ENCODE measurements at regions not wholly inside any gene's neighbourhood (a gene's known extent, or its start where the extent isn't known, plus 50 kb on each side); places are given as distances from the start of the nearest gene placed in this dataset.

DNA sequence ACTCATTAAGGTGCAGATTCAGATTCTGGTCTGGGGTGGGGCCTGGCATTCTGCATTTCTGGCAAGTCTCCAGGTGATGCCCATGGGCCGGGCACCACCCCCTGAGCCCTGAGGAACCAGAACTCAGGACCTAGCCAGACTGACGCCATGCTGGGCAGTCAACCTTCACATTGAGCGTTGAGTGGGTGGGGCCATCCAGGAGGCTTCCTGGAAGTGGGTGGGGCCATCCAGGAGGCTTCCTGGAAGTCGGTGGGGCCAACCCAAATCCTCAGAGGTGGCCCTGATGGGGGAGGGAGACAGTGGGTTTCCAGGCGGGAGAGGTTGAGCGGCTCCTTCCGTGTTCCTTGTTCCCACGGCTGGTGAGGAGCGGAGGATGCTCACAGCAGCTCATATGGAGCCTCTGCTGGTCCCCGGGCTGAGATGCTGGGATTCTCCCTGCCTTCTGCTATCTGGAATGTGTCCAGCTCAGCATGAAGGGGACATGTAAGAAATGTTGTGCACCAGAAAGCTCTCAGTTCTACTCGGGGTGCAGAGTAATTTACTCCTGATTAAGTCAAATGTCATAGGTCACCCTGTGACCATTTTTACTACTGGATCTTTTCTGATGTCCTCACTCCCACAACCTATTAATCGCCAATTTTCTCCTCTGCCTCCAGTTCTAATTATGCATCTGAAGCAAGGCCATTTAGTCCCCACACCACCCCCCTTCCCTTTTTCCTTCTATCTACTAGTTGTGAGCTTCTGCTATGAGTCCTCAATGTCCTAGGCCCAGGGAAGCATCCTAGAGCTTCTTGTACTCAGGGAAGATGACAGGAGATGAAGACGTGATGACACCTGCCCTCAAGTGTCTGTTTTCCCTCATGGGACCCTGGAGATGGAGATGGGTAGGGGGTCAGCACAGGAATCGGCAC lies 435.4 kb downstream of the PTPRU start:
- H3K4me3 ChIP-seq (ENCODE audit: low read length): no peak overlapping the region
- H3K36me3 ChIP-seq (ENCODE audit: insufficient read depth, low read length): no peaks in the 10 kb centered on the region
- H3F3A ChIP-seq (ENCODE audit: insufficient read depth, low read length, poor library complexity, severe bottlenecking): no peaks in the 10 kb centered on the region
- no peak overlapping the region for H3K27ac ChIP-seq (ENCODE audit: low read length)
- no peaks in the 10 kb centered on the region for H4K20me1 ChIP-seq (ENCODE audit: insufficient read depth)
- no peaks in the 10 kb centered on the region for H3K79me2 ChIP-seq (replicated peaks; ENCODE audit: insufficient read depth, low read length)
- no peaks in the 10 kb centered on the region for H3K9me3 ChIP-seq (ENCODE audit: low read length)
- H3K4me2 ChIP-seq (ENCODE audit: low read length): no peak overlapping the region
- H2AFZ ChIP-seq (ENCODE audit: low read depth, low read length): no peak overlapping the region
- TF ChIP-seq RAD21 (conservative IDR thresholded peaks at IDR 0.05): no peak
- no peak for TF ChIP-seq POLR2AphosphoS5 (IDR thresholded peaks at IDR 0.05)
- TF ChIP-seq, protein P1, sequence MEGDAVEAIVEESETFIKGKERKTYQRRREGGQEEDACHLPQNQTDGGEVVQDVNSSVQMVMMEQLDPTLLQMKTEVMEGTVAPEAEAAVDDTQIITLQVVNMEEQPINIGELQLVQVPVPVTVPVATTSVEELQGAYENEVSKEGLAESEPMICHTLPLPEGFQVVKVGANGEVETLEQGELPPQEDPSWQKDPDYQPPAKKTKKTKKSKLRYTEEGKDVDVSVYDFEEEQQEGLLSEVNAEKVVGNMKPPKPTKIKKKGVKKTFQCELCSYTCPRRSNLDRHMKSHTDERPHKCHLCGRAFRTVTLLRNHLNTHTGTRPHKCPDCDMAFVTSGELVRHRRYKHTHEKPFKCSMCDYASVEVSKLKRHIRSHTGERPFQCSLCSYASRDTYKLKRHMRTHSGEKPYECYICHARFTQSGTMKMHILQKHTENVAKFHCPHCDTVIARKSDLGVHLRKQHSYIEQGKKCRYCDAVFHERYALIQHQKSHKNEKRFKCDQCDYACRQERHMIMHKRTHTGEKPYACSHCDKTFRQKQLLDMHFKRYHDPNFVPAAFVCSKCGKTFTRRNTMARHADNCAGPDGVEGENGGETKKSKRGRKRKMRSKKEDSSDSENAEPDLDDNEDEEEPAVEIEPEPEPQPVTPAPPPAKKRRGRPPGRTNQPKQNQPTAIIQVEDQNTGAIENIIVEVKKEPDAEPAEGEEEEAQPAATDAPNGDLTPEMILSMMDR (IDR thresholded peaks at IDR 0.05; ENCODE audit: poor library complexity, severe bottlenecking): no peak
- TF ChIP-seq, protein P2, sequence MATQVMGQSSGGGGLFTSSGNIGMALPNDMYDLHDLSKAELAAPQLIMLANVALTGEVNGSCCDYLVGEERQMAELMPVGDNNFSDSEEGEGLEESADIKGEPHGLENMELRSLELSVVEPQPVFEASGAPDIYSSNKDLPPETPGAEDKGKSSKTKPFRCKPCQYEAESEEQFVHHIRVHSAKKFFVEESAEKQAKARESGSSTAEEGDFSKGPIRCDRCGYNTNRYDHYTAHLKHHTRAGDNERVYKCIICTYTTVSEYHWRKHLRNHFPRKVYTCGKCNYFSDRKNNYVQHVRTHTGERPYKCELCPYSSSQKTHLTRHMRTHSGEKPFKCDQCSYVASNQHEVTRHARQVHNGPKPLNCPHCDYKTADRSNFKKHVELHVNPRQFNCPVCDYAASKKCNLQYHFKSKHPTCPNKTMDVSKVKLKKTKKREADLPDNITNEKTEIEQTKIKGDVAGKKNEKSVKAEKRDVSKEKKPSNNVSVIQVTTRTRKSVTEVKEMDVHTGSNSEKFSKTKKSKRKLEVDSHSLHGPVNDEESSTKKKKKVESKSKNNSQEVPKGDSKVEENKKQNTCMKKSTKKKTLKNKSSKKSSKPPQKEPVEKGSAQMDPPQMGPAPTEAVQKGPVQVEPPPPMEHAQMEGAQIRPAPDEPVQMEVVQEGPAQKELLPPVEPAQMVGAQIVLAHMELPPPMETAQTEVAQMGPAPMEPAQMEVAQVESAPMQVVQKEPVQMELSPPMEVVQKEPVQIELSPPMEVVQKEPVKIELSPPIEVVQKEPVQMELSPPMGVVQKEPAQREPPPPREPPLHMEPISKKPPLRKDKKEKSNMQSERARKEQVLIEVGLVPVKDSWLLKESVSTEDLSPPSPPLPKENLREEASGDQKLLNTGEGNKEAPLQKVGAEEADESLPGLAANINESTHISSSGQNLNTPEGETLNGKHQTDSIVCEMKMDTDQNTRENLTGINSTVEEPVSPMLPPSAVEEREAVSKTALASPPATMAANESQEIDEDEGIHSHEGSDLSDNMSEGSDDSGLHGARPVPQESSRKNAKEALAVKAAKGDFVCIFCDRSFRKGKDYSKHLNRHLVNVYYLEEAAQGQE (IDR thresholded peaks at IDR 0.05; ENCODE audit: borderline replicate concordance): no peak
- no peak for TF ChIP-seq EZH2 (IDR thresholded peaks at IDR 0.05; ENCODE audit: borderline replicate concordance, insufficient read depth, low read length, poor library complexity, severe bottlenecking)
- TF ChIP-seq SMC3 (conservative IDR thresholded peaks at IDR 0.05; ENCODE audit: poor library complexity): no peak
- TF ChIP-seq EP300 (conservative IDR thresholded peaks at IDR 0.05; ENCODE audit: poor library complexity, severe bottlenecking): no peak
- TF ChIP-seq MXI1 (conservative IDR thresholded peaks at IDR 0.05; ENCODE audit: poor library complexity, severe bottlenecking): no peak
- TF ChIP-seq TAF1 (IDR thresholded peaks at IDR 0.05; ENCODE audit: low read depth): no peak
- H3K27me3 ChIP-seq (ENCODE audit: insufficient read depth, low read depth, low read length): no peaks in the 10 kb centered on the region
- no peak overlapping the region for H3K9ac ChIP-seq (ENCODE audit: low read length)
- H3K9me2 ChIP-seq (ENCODE audit: insufficient read depth, low read length): no peaks in the 10 kb centered on the region

DNA sequence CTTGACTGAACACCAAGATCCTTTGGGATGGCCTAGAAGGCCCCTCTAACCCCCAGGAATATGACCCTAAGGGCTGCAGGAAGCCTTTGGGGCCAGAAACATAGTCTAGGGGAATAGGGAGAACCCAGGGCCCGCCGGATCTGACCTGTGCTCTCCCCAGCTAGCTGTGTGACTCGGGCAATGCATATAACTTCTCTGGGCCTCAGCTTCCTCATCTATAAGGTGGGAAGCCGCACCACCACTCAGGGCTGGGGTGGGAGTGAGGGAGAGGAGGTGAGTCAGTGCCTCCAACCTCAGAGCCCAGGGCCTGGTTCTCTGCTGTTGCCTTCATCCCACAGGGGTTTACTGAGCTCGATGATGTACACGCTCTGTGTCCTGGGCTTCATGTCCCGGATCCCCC lies 434.4 kb downstream of the PTPRU start:
- H3F3A ChIP-seq (ENCODE audit: insufficient read depth, low read length, poor library complexity, severe bottlenecking): no peaks in the 10 kb centered on the region
- H3K79me2 ChIP-seq (replicated peaks; ENCODE audit: insufficient read depth, low read length): no peaks in the 10 kb centered on the region
- H3K27ac ChIP-seq (ENCODE audit: low read length): no peak overlapping the region
- no peaks in the 10 kb centered on the region for H3K9me3 ChIP-seq (ENCODE audit: low read length)
- no peak overlapping the region for H2AFZ ChIP-seq (ENCODE audit: low read depth, low read length)
- H3K36me3 ChIP-seq (ENCODE audit: insufficient read depth, low read length): no peaks in the 10 kb centered on the region
- no peaks in the 10 kb centered on the region for H4K20me1 ChIP-seq (ENCODE audit: insufficient read depth)
- no peak overlapping the region for H3K4me2 ChIP-seq (ENCODE audit: low read length)
- no peaks in the 10 kb centered on the region for H3K9me2 ChIP-seq (ENCODE audit: insufficient read depth, low read length)
- H3K9ac ChIP-seq (ENCODE audit: low read length): no peak overlapping the region
- no peak overlapping the region for H3K4me3 ChIP-seq (ENCODE audit: low read length)
- no peak for TF ChIP-seq TAF1 (IDR thresholded peaks at IDR 0.05; ENCODE audit: low read depth)
- H3K27me3 ChIP-seq (ENCODE audit: insufficient read depth, low read depth, low read length): no peaks in the 10 kb centered on the region

Data from neural cell (in vitro differentiated cells).